Ovary (tissue), 3 donors: ENCODE measurements at regions not wholly inside any gene's neighbourhood (a gene's known extent, or its start where the extent isn't known, plus 50 kb on each side); places are given as distances from the start of the nearest gene placed in this dataset.
"Not testable (repeated sequence)": the region's sequence is repeated elsewhere in the genome, so short reads cannot be mapped to it uniquely, and the experiment has no call there.

ENCODE experiments used
- POLR2A ChIP-seq: fragments of 450-650 bp; IDR thresholded peaks from one replicate; pipeline ENCODE4 v1.6.1; 2017; ENCODE audit warnings: antibody characterized with exemption, mild to moderate bottlenecking, moderate library complexity
- TF ChIP-seq, protein P1 (sequence below), 3 donors: fragments of 450-650 bp in 2 of 3; fragments of 200-600 bp in 1 of 3; IDR thresholded peaks; one replicate each; pipeline versions ENCODE4 v1.5.1 to v1.8.0; 2016 to 2022; ENCODE audit warnings: antibody characterized with exemption in 3 of 3, mild to moderate bottlenecking in 1 of 3
- donor health status: DM: no; HTN: no; CAD: no.

DNA sequence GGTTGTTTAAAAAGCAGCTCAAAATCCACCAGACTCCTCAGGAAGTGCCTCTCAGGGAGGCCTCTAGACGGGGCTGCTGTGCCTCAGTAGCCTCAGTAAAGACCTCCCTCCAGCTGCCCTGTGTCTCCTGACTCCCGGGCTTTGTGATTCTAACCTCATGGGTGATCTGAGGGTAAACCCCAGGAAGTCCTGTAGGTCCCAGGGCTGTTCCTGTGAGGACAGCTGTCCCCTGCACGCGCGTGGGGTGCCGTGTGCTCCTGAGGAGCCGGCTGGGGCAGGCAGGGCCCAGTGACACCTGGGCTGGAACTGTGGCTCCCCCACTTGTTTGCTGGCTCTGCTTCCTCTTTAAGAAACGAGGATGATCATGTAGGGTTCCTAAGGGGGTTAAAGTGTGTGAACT is 359.9 kb downstream of the BCL2L11 start:
- not testable (repeated sequence) for TF ChIP-seq POLR2A
- TF ChIP-seq, protein P1, sequence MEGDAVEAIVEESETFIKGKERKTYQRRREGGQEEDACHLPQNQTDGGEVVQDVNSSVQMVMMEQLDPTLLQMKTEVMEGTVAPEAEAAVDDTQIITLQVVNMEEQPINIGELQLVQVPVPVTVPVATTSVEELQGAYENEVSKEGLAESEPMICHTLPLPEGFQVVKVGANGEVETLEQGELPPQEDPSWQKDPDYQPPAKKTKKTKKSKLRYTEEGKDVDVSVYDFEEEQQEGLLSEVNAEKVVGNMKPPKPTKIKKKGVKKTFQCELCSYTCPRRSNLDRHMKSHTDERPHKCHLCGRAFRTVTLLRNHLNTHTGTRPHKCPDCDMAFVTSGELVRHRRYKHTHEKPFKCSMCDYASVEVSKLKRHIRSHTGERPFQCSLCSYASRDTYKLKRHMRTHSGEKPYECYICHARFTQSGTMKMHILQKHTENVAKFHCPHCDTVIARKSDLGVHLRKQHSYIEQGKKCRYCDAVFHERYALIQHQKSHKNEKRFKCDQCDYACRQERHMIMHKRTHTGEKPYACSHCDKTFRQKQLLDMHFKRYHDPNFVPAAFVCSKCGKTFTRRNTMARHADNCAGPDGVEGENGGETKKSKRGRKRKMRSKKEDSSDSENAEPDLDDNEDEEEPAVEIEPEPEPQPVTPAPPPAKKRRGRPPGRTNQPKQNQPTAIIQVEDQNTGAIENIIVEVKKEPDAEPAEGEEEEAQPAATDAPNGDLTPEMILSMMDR (IDR thresholded peaks at IDR 0.05), result not testable (repeated sequence)
